ENCODE measurements at regions not wholly inside any gene's neighbourhood (a gene's known extent, or its start where the extent isn't known, plus 50 kb on each side); places are given as distances from the start of the nearest gene placed in this dataset.

DNA sequence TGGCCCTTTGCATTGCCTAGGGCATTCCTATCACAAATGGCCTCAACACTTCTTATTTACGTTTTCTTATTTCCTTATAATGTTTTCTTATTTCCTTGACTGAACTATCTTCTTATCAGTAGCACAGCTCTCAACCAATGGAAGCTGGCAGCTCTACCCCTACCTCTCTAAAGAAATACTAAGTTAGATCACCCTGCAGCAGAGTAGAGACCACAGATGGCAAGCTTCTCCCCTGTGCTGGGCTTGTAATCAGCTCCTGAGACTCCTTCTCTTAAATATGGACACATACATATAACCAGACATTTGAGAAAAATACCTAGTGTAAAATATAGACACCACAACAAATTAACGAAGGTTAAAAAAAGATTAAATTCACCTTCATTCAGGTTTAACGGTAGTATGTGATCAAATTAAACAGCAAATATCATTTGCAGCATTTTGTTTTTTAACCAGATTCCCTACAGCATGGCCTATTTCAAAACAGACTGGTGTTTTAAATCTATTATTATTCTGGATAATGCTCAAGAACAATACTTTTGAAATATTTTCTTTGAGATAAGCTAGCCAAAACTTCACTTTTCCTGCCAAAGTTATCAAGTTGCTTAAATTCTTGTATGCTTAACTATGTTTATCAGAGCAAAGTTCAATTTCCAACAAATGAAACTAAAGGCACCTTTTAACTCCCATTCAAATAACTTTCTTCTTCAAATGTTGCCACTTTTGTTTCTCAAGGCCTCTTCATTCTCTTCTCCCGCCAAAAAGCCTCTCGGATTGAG lies 54.3 kb downstream of the SLC41A2 start:
- H3K27me3 ChIP-seq (ENCODE audit: insufficient read depth, low read depth, low read length), result no peaks in the 10 kb centered on the region
- no peak overlapping the region for H2AFZ ChIP-seq (ENCODE audit: low read depth, low read length)
- H3K79me2 ChIP-seq (replicated peaks; ENCODE audit: insufficient read depth, low read length), result no peaks in the 10 kb centered on the region
- no peaks in the 10 kb centered on the region for H3K36me3 ChIP-seq (ENCODE audit: insufficient read depth, low read length)
- no peak overlapping the region for H3K4me3 ChIP-seq (ENCODE audit: low read length)
- no peak overlapping the region for H3K4me2 ChIP-seq (ENCODE audit: low read length)
- H4K20me1 ChIP-seq (ENCODE audit: insufficient read depth), result no peaks in the 10 kb centered on the region
- H3K9me2 ChIP-seq (ENCODE audit: insufficient read depth, low read length), result no peaks in the 10 kb centered on the region
- no peaks in the 10 kb centered on the region for H3F3A ChIP-seq (ENCODE audit: insufficient read depth, low read length, poor library complexity, severe bottlenecking)
- no peak overlapping the region for H3K9ac ChIP-seq (ENCODE audit: low read length)
- no peaks in the 10 kb centered on the region for H3K9me3 ChIP-seq (ENCODE audit: low read length)
- no peak overlapping the region for H3K27ac ChIP-seq (ENCODE audit: low read length)
- TF ChIP-seq RAD21 (conservative IDR thresholded peaks at IDR 0.05) (no peak), POLR2AphosphoS5 (IDR thresholded peaks at IDR 0.05) (no peak), MXI1 (conservative IDR thresholded peaks at IDR 0.05; ENCODE audit: poor library complexity, severe bottlenecking) (no peak), REST (IDR thresholded peaks at IDR 0.05; ENCODE audit: borderline replicate concordance) (no peak), EP300 (conservative IDR thresholded peaks at IDR 0.05; ENCODE audit: poor library complexity, severe bottlenecking) (no peak), EZH2 (IDR thresholded peaks at IDR 0.05; ENCODE audit: borderline replicate concordance, insufficient read depth, low read length, poor library complexity, severe bottlenecking) (no peak), SMC3 (conservative IDR thresholded peaks at IDR 0.05; ENCODE audit: poor library complexity) (no peak), TAF1 (IDR thresholded peaks at IDR 0.05; ENCODE audit: low read depth) (no peak)
- TF ChIP-seq, protein P1, sequence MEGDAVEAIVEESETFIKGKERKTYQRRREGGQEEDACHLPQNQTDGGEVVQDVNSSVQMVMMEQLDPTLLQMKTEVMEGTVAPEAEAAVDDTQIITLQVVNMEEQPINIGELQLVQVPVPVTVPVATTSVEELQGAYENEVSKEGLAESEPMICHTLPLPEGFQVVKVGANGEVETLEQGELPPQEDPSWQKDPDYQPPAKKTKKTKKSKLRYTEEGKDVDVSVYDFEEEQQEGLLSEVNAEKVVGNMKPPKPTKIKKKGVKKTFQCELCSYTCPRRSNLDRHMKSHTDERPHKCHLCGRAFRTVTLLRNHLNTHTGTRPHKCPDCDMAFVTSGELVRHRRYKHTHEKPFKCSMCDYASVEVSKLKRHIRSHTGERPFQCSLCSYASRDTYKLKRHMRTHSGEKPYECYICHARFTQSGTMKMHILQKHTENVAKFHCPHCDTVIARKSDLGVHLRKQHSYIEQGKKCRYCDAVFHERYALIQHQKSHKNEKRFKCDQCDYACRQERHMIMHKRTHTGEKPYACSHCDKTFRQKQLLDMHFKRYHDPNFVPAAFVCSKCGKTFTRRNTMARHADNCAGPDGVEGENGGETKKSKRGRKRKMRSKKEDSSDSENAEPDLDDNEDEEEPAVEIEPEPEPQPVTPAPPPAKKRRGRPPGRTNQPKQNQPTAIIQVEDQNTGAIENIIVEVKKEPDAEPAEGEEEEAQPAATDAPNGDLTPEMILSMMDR (IDR thresholded peaks at IDR 0.05; ENCODE audit: poor library complexity, severe bottlenecking), result no peak

DNA sequence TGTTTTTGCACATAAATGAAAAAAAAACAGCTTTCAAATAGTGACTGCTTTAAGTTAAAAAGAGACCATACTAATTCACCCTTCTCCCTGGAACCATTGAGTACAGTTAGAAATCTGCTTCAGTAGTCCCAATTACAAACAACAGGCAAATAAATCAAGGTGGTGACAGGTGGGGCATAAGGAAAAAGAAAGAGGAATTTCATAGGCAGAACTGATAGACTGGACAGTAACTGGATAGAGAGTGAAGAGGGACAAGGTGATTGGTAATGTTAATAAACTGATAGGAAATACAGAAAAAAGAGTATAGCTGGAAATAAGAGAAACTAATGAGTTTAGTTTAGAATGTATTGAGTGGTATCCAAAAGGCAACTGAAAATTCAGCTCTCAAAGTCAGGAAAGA lies 56.0 kb downstream of the SLC41A2 start:
- no peak overlapping the region for H2AFZ ChIP-seq (ENCODE audit: low read depth, low read length)

More for the DNA sequence above, 56.0 kb downstream of the SLC41A2 start:
- Histone ChIP-seq H3K4me3 (ENCODE audit: low read length) (no peak overlapping the region), H3K9ac (ENCODE audit: low read length) (no peak overlapping the region), H3K27ac (ENCODE audit: low read length) (no peak overlapping the region), H3K9me3 (ENCODE audit: low read length) (no peaks in the 10 kb centered on the region), H3K36me3 (ENCODE audit: insufficient read depth, low read length) (no peaks in the 10 kb centered on the region), H3K9me2 (ENCODE audit: insufficient read depth, low read length) (no peaks in the 10 kb centered on the region), H3F3A (ENCODE audit: insufficient read depth, low read length, poor library complexity, severe bottlenecking) (no peaks in the 10 kb centered on the region), H3K4me2 (ENCODE audit: low read length) (no peak overlapping the region), H3K79me2 (replicated peaks; ENCODE audit: insufficient read depth, low read length) (no peaks in the 10 kb centered on the region), H3K27me3 (ENCODE audit: insufficient read depth, low read depth, low read length) (no peaks in the 10 kb centered on the region), H4K20me1 (ENCODE audit: insufficient read depth) (no peaks in the 10 kb centered on the region)
- TF ChIP-seq TAF1 (IDR thresholded peaks at IDR 0.05; ENCODE audit: low read depth) (no peak), SMC3 (conservative IDR thresholded peaks at IDR 0.05; ENCODE audit: poor library complexity) (no peak), MXI1 (conservative IDR thresholded peaks at IDR 0.05; ENCODE audit: poor library complexity, severe bottlenecking) (no peak), EZH2 (IDR thresholded peaks at IDR 0.05; ENCODE audit: borderline replicate concordance, insufficient read depth, low read length, poor library complexity, severe bottlenecking) (no peak), RAD21 (conservative IDR thresholded peaks at IDR 0.05) (no peak), REST (IDR thresholded peaks at IDR 0.05; ENCODE audit: borderline replicate concordance) (no peak), POLR2AphosphoS5 (IDR thresholded peaks at IDR 0.05) (no peak), EP300 (conservative IDR thresholded peaks at IDR 0.05; ENCODE audit: poor library complexity, severe bottlenecking) (no peak)
- TF ChIP-seq, protein P1 (IDR thresholded peaks at IDR 0.05; ENCODE audit: poor library complexity, severe bottlenecking), result no peak
